ENCODE measurements at regions not wholly inside any gene's neighbourhood (a gene's known extent, or its start where the extent isn't known, plus 50 kb on each side); places are given as distances from the start of the nearest gene placed in this dataset.

- no peak for TF ChIP-seq CTCF (IDR thresholded peaks at IDR 0.05)
- no peak for TF ChIP-seq POLR2A (IDR thresholded peaks at IDR 0.05)
Measured at GRCh38 chr10:128714644-128715415, 588.6 kb upstream of the MKI67 start.

All from lower leg skin (tissue), 3 donors.